IgD-negative memory B cell (primary cell): ENCODE measurements at regions not wholly inside any gene's neighbourhood (a gene's known extent, or its start where the extent isn't known, plus 50 kb on each side); places are given as distances from the start of the nearest gene placed in this dataset.

Experiments used
- H3K27ac Mint-ChIP-seq, 3 donors: one replicate each; pipeline ENCODE4 v1.8.0; 2020 to 2022; ENCODE audit warnings: mild to moderate bottlenecking in 3 of 3, mixed read lengths in 3 of 3, moderate library complexity in 1 of 3
- H3K27me3 Mint-ChIP-seq: one replicate; pipeline ENCODE4 v1.8.0; 2021; ENCODE audit warnings: mixed read lengths
- H3K36me3 Mint-ChIP-seq: one replicate; pipeline ENCODE4 v1.8.0; 2020; ENCODE audit warnings: mild to moderate bottlenecking, mixed read lengths
- H3K4me1 Mint-ChIP-seq, 3 donors: one replicate each; pipeline ENCODE4 v1.8.0; 2020 to 2022; ENCODE audit warnings: mixed read lengths in 3 of 3, mild to moderate bottlenecking in 1 of 3
- H3K4me3 Mint-ChIP-seq, 4 donors: one replicate each; pipeline ENCODE4 v1.8.0; 2020 to 2022; ENCODE audit warnings: mild to moderate bottlenecking in 4 of 4, mixed read lengths in 4 of 4, moderate library complexity in 3 of 4
- H3K9me3 Mint-ChIP-seq, 3 donors: one replicate each; pipeline ENCODE4 v1.8.0; 2020 to 2021; ENCODE audit warnings: mixed read lengths in 3 of 3, mild to moderate bottlenecking in 1 of 3

DNA sequence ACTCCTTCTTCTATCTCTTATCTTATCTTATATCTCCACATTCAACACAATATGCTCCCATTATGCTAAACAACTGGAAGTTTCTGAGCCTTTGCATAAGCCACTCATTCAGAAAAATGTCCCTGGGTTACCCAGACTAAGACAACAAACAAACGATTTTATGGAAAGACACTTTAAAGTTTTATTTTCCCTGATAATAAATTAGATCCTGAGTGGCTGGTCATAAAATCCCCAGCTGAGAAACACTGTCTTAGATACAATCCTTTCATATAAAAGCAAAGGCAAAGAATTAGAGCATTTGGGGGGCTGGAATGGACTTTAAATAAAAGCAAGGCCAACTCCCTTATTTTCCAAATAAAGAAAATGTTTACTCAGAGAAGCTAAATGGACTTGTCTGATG, 322.3 kb downstream of the GBE1 start:
- Mint-ChIP-seq H3K4me3 (no peak overlapping the region), H3K4me1 (no peaks in the 10 kb centered on the region), H3K9me3 (peaks cover 0 to 4% (median 3%) of the 10 kb centered on the region in 3 donors), H3K27ac (no peak overlapping the region), H3K36me3 (no peaks in the 10 kb centered on the region), H3K27me3 (peaks cover 2% of the 10 kb centered on the region)

- Mint-ChIP-seq H3K27ac (no peak overlapping the region), H3K4me1 (no peaks in the 10 kb centered on the region), H3K36me3 (no peaks in the 10 kb centered on the region), H3K27me3 (peaks cover 2% of the 10 kb centered on the region), H3K9me3 (peaks cover 0 to 5% (median 4%) of the 10 kb centered on the region in 3 donors), H3K4me3 (no peak overlapping the region)
Observed at GRCh38 chr3:81437683-81438082, 323.8 kb downstream of the GBE1 start.

GRCh38 chr3:81436182-81436581, 325.3 kb downstream of the GBE1 start:
- no peak overlapping the region for H3K27ac Mint-ChIP-seq
- H3K4me3 Mint-ChIP-seq: no peak overlapping the region
- peaks cover 0 to 6% (median 4%) of the 10 kb centered on the region in 3 donors for H3K9me3 Mint-ChIP-seq
- H3K36me3 Mint-ChIP-seq: no peaks in the 10 kb centered on the region
- no peaks in the 10 kb centered on the region for H3K4me1 Mint-ChIP-seq
- peaks cover 2% of the 10 kb centered on the region for H3K27me3 Mint-ChIP-seq

DNA sequence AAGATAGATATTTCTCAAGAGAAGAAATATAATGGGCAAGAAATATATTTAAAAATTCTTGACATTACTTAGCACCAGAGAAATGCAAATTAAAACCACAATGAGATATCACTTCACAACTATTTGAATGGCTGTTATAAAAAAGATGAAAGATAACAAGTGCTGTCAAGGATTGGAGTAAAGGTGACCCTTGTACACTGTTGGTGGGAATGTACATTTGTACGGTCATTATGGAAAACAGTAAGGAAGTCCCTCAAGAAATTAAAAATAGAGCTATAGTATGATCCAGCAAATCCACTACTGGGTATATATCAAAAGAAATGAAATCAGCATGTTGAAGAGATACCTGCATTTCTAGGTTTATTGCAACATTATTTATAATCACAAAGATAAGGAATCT, 326.4 kb downstream of the GBE1 start:
- Mint-ChIP-seq H3K4me3 (no peak overlapping the region), H3K27ac (no peak overlapping the region), H3K36me3 (no peaks in the 10 kb centered on the region), H3K9me3 (peaks cover 0 to 6% (median 0%) of the 10 kb centered on the region in 3 donors), H3K4me1 (no peaks in the 10 kb centered on the region), H3K27me3 (peaks cover 2% of the 10 kb centered on the region)

GRCh38 chr3:81434161-81434560, 327.3 kb downstream of the GBE1 start:
- H3K4me1 Mint-ChIP-seq: no peaks in the 10 kb centered on the region
- no peak overlapping the region for H3K4me3 Mint-ChIP-seq
- H3K27me3 Mint-ChIP-seq: no peaks in the 10 kb centered on the region
- no peaks in the 10 kb centered on the region for H3K36me3 Mint-ChIP-seq
- H3K9me3 Mint-ChIP-seq: peaks cover 0 to 6% (median 0%) of the 10 kb centered on the region in 3 donors
- H3K27ac Mint-ChIP-seq: no peak overlapping the region

- Mint-ChIP-seq H3K4me3 (no peak overlapping the region), H3K27ac (no peak overlapping the region), H3K36me3 (no peaks in the 10 kb centered on the region), H3K27me3 (no peaks in the 10 kb centered on the region), H3K4me1 (no peaks in the 10 kb centered on the region), H3K9me3 (peaks cover 0 to 3% (median 0%) of the 10 kb centered on the region in 3 donors)
Observed at GRCh38 chr3:81433675-81434074, 327.8 kb downstream of the GBE1 start.

DNA sequence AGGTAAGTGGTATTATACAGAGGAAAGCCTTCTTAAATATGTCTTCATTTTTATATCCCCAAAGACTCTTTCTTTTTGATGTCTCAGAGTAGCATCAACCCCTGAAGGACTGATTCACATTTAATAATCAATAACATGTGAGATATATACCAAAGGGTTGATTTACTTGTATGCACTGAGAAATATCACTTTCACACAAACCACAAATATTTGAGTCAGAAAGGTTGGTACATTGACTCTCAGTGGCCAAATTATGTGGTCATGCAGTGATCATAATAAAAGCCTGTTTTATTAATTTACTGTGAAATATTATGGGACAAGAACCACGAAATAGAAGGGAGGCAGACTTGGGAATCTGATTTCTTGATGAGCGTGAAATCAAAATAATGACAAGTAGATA, 329.0 kb downstream of the GBE1 start:
- Mint-ChIP-seq H3K36me3 (no peaks in the 10 kb centered on the region), H3K4me3 (peak overlapping the region in 1 of 4 donors; percentile 17), H3K4me1 (no peaks in the 10 kb centered on the region), H3K27me3 (no peaks in the 10 kb centered on the region), H3K9me3 (peaks cover 0 to 3% (median 0%) of the 10 kb centered on the region in 3 donors), H3K27ac (no peak overlapping the region)

DNA sequence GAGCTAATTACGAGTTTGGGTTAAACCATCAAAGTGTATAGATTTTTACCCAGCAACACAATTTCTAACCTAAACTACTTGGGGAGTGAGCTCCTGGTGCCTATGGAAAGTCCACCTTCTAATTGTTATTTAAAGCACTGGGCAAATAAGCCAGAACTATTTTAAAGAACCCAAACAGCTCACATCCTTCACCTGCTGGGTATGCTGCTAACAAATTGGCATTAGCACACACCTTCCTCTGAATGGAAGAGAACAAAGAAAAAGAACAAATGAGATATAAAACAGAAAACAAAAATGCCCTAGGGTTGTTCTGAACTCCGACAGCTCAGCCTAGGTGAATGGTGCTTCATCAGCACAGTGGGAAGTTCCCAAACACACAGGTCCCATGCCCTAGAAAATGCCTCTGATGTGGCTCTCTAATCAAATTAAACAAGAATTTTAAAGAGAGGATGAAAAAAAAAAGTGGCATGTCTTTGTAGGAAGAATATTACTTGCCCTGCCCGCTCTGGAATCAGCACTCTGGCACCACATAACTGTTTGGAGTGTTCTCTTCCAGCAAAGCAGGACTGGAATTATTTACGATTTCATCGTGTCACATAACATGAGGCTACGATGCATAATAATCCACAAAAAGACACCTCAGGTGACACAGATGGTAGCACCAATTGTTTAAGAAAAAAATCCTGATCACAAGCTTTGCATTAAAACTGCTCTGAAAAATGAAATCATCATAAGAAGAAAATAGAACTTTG, 334.4 kb downstream of the GBE1 start:
- H3K27ac Mint-ChIP-seq: no peak overlapping the region
- H3K9me3 Mint-ChIP-seq: peaks cover 0 to 1% (median 0%) of the 10 kb centered on the region in 3 donors
- no peak overlapping the region for H3K4me3 Mint-ChIP-seq
- no peaks in the 10 kb centered on the region for H3K36me3 Mint-ChIP-seq
- H3K4me1 Mint-ChIP-seq: no peaks in the 10 kb centered on the region
- H3K27me3 Mint-ChIP-seq: no peaks in the 10 kb centered on the region

DNA sequence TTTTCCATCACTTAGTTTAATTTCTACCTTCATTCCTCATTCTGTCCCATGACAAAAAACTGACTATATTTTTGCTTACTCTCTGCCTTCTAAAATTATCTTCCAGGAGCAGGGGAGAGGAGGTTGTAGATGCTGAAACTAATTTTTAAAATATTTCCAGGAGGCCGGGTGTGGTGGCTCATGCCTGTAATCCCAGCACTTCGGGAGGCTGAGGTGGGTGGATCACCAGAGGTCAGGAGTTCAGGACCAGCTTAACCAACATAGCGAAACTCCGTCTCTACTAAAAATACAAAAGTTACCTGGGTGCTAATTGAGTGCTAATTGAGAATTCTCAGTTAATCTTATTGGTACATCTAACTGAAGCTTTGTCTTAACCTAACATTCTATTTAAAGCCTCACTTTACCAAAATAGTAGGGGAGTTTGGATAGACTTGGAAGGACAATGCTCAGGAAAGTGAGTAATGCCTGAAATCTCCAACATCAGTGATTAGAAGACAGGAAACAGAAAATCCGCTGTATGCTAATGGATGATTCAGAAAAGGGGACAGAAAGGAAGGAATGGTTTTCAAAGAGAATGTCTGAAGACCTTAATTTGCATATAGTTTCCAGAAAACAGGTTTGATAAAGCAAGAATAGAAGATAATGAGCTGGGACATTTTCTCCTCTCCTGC, 336.1 kb downstream of the GBE1 start:
- Mint-ChIP-seq H3K9me3 (no peaks in the 10 kb centered on the region), H3K27ac (no peak overlapping the region), H3K4me1 (no peaks in the 10 kb centered on the region), H3K27me3 (no peaks in the 10 kb centered on the region), H3K4me3 (no peak overlapping the region), H3K36me3 (no peaks in the 10 kb centered on the region)

GRCh38 chr3:81419228-81419627, 342.2 kb downstream of the GBE1 start:
- Mint-ChIP-seq H3K9me3 (no peaks in the 10 kb centered on the region), H3K4me3 (no peak overlapping the region), H3K27ac (no peak overlapping the region), H3K4me1 (no peaks in the 10 kb centered on the region), H3K36me3 (peaks cover 2% of the 10 kb centered on the region), H3K27me3 (no peaks in the 10 kb centered on the region)

DNA sequence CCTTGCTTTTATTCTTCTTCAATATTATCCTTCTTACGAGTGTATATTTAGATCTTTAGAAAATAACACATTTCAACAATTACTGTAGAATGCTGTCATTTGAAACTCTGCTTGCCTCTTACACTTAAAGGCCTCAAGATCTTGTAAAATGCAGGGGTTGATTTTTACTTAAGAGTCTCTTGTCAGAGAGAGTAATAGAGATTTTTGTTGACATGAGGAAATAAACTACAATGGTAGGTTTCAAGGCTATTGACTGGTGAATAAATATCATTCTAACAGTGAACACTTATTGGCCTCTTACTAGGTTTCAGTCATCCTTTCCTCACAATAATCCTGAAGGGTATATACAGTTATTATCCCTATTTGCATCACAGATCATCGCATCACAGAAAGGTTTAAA, 344.6 kb downstream of the GBE1 start:
- Mint-ChIP-seq H3K9me3 (peaks cover 0 to 1% (median 0%) of the 10 kb centered on the region in 3 donors), H3K27ac (no peak overlapping the region), H3K27me3 (no peaks in the 10 kb centered on the region), H3K36me3 (peaks cover 2% of the 10 kb centered on the region), H3K4me1 (no peaks in the 10 kb centered on the region), H3K4me3 (no peak overlapping the region)

- no peak overlapping the region for H3K4me3 Mint-ChIP-seq
- H3K27ac Mint-ChIP-seq: no peak overlapping the region
- peaks cover 0 to 3% (median 3%) of the 10 kb centered on the region in 3 donors for H3K9me3 Mint-ChIP-seq
- no peaks in the 10 kb centered on the region for H3K27me3 Mint-ChIP-seq
- H3K4me1 Mint-ChIP-seq: no peaks in the 10 kb centered on the region
- H3K36me3 Mint-ChIP-seq: no peaks in the 10 kb centered on the region
Observed at GRCh38 chr3:81406318-81406717, 355.1 kb downstream of the GBE1 start.

DNA sequence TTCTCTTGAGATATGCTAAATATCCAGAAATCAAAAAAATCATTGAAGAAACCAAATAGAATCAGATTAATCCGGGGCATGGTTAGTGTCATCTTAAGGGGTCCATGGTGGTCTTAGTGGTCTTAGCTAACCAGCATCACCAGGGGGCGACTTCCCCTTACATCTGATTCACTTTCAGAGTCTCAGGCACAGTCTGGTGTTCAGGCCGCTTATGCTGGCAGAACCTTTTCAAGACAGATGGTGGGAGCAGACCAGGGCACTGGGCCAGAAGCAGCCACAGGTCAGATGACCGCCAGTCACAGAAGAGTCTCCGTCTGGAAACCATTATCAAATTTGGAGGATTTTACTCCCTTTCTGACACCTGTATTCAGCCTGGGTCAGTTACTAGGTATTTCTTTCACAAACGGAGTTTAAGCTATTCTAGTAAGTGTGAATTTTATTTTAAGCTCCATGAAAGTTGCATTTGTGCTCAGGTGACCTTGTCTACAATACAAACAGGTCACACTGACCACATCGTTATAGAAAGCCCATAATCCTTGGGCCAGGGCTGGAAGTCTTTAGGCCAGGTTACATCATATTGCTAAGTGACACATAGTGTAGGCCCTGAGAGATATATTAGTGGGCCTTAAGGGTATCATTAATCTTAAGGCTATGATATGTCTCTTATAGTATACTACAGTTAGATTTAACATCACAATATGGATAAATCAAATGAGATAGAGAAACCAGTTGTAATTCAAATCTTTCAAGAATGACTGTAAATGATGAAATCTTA, 365.5 kb downstream of the GBE1 start:
- Mint-ChIP-seq H3K36me3 (no peaks in the 10 kb centered on the region), H3K4me1 (no peaks in the 10 kb centered on the region), H3K4me3 (no peak overlapping the region), H3K9me3 (no peaks in the 10 kb centered on the region), H3K27me3 (no peaks in the 10 kb centered on the region), H3K27ac (no peak overlapping the region)

- Mint-ChIP-seq H3K4me1 (no peaks in the 10 kb centered on the region), H3K36me3 (no peaks in the 10 kb centered on the region), H3K4me3 (no peak overlapping the region), H3K27me3 (no peaks in the 10 kb centered on the region), H3K27ac (no peak overlapping the region), H3K9me3 (no peaks in the 10 kb centered on the region)
Observed at GRCh38 chr3:81394651-81395524, 366.6 kb downstream of the GBE1 start.
